ENCODE measurements at regions not wholly inside any gene's neighbourhood (a gene's known extent, or its start where the extent isn't known, plus 50 kb on each side); places are given as distances from the start of the nearest gene placed in this dataset.
A peak's percentile ranks its signal among the peaks of the same experiment; 100 is the strongest.
"Not testable (repeated sequence)": the region's sequence is repeated elsewhere in the genome, so short reads cannot be mapped to it uniquely, and the experiment has no call there.

GRCh38 chr17:77530591-77530990, 389.8 kb downstream of the SEC14L1 start:
- Histone ChIP-seq H3K27ac (ENCODE audit: low read depth) (no peak overlapping the region), H3K36me3 (ENCODE audit: insufficient read depth) (no peaks in the 10 kb centered on the region), H3K4me3 (ENCODE audit: low read depth, low read length) (no peak overlapping the region), H3K4me1 (ENCODE audit: insufficient read depth) (no peaks in the 10 kb centered on the region)
- 94% methylated on average over 12 of the region's 12 CpGs for WGBS
- no peak for DNase-seq (ENCODE audit: extremely low spot score)

GRCh38 chr17:77531002-77531401, 390.2 kb downstream of the SEC14L1 start:
- WGBS = 74% methylated on average over 6 of the region's 6 CpGs
- no peaks in the 10 kb centered on the region for H3K4me1 ChIP-seq (ENCODE audit: insufficient read depth)
- no peak for DNase-seq (ENCODE audit: extremely low spot score)

GRCh38 chr17:77531641-77532040, 390.9 kb downstream of the SEC14L1 start:
- WGBS = 91% methylated on average over 6 of the region's 6 CpGs
- Histone ChIP-seq H3K36me3 (ENCODE audit: insufficient read depth) (no peaks in the 10 kb centered on the region), H3K4me1 (ENCODE audit: insufficient read depth) (no peaks in the 10 kb centered on the region), H3K27ac (ENCODE audit: low read depth) (no peak overlapping the region), H3K4me3 (ENCODE audit: low read depth, low read length) (no peak overlapping the region)
- no peak for DNase-seq (ENCODE audit: extremely low spot score)

More at GRCh38 chr17:77531002-77531401, 390.2 kb downstream of the SEC14L1 start:
- Histone ChIP-seq H3K4me3 (ENCODE audit: low read depth, low read length) (no peak overlapping the region), H3K27ac (ENCODE audit: low read depth) (no peak overlapping the region), H3K36me3 (ENCODE audit: insufficient read depth) (no peaks in the 10 kb centered on the region)

GRCh38 chr17:77533697-77534096, 392.9 kb downstream of the SEC14L1 start:
- not testable (repeated sequence) for H3K4me3 ChIP-seq (ENCODE audit: low read depth, low read length); H3K4me1 ChIP-seq (ENCODE audit: insufficient read depth); DNase-seq (ENCODE audit: extremely low spot score); H3K36me3 ChIP-seq (ENCODE audit: insufficient read depth); H3K27ac ChIP-seq (ENCODE audit: low read depth)
- WGBS = 98% methylated on average over 6 of the region's 6 CpGs

GRCh38 chr17:77534137-77534536, 393.4 kb downstream of the SEC14L1 start:
- Histone ChIP-seq H3K4me1 (ENCODE audit: insufficient read depth) (no peaks in the 10 kb centered on the region), H3K27ac (ENCODE audit: low read depth) (no peak overlapping the region), H3K4me3 (ENCODE audit: low read depth, low read length) (no peak overlapping the region), H3K36me3 (ENCODE audit: insufficient read depth) (no peaks in the 10 kb centered on the region)
- DNase-seq (ENCODE audit: extremely low spot score) = no peak
- 93% methylated on average over 5 of the region's 5 CpGs for WGBS

GRCh38 chr17:77535435-77535834, 394.7 kb downstream of the SEC14L1 start:
- Histone ChIP-seq H3K4me1 (ENCODE audit: insufficient read depth) (no peaks in the 10 kb centered on the region), H3K27ac (ENCODE audit: low read depth) (peak overlapping the region; percentile 71), H3K4me3 (ENCODE audit: low read depth, low read length) (no peak overlapping the region), H3K36me3 (ENCODE audit: insufficient read depth) (no peaks in the 10 kb centered on the region)
- 32% methylated on average over 10 of the region's 10 CpGs for WGBS
- no peak for DNase-seq (ENCODE audit: extremely low spot score)

GRCh38 chr17:77535892-77536291, 395.1 kb downstream of the SEC14L1 start:
- Histone ChIP-seq H3K4me3 (ENCODE audit: low read depth, low read length) (no peak overlapping the region), H3K36me3 (ENCODE audit: insufficient read depth) (no peaks in the 10 kb centered on the region), H3K27ac (ENCODE audit: low read depth) (no peak overlapping the region), H3K4me1 (ENCODE audit: insufficient read depth) (no peaks in the 10 kb centered on the region)
- WGBS = 49% methylated on average over 6 of the region's 6 CpGs
- DNase-seq (ENCODE audit: extremely low spot score) = no peak

- no peaks in the 10 kb centered on the region for H3K36me3 ChIP-seq (ENCODE audit: insufficient read depth)
- no peak overlapping the region for H3K4me3 ChIP-seq (ENCODE audit: low read depth, low read length)
- 96% methylated on average over 7 of the region's 7 CpGs for WGBS
- no peak for DNase-seq (ENCODE audit: extremely low spot score)
- no peak overlapping the region for H3K27ac ChIP-seq (ENCODE audit: low read depth)
- no peaks in the 10 kb centered on the region for H3K4me1 ChIP-seq (ENCODE audit: insufficient read depth)
These were observed 396.8 kb downstream of the SEC14L1 start for GRCh38 chr17:77537566-77537965.

- H3K4me1 ChIP-seq (ENCODE audit: insufficient read depth) = no peaks in the 10 kb centered on the region
- no peak overlapping the region for H3K27ac ChIP-seq (ENCODE audit: low read depth)
- 82% methylated on average over 11 of the region's 11 CpGs for whole genome bisulfite sequencing
- no peak overlapping the region for H3K4me3 ChIP-seq (ENCODE audit: low read depth, low read length)
- no peaks in the 10 kb centered on the region for H3K36me3 ChIP-seq (ENCODE audit: insufficient read depth)
- DNase-seq (ENCODE audit: extremely low spot score) = no peak
These were observed 399.8 kb downstream of the SEC14L1 start for GRCh38 chr17:77540531-77540930.

GRCh38 chr17:77540975-77541374, 400.2 kb downstream of the SEC14L1 start:
- H3K4me1 ChIP-seq (ENCODE audit: insufficient read depth) = no peaks in the 10 kb centered on the region
- H3K36me3 ChIP-seq (ENCODE audit: insufficient read depth) = no peaks in the 10 kb centered on the region
- no peak overlapping the region for H3K4me3 ChIP-seq (ENCODE audit: low read depth, low read length)
- H3K27ac ChIP-seq (ENCODE audit: low read depth) = no peak overlapping the region
- WGBS = 80% methylated on average over 15 of the region's 15 CpGs
- no peak for DNase-seq (ENCODE audit: extremely low spot score)

- Histone ChIP-seq H3K36me3 (ENCODE audit: insufficient read depth) (no peaks in the 10 kb centered on the region), H3K4me3 (ENCODE audit: low read depth, low read length) (no peak overlapping the region), H3K27ac (ENCODE audit: low read depth) (no peak overlapping the region), H3K4me1 (ENCODE audit: insufficient read depth) (no peaks in the 10 kb centered on the region)
- DNase-seq (ENCODE audit: extremely low spot score) = no peak
- WGBS = 3% methylated on average over 1 of the region's 1 CpG
These were observed 401.2 kb downstream of the SEC14L1 start for GRCh38 chr17:77542011-77542410.

- H3K4me3 ChIP-seq (ENCODE audit: low read depth, low read length) = no peak overlapping the region
- peak; percentile 71 for DNase-seq (ENCODE audit: extremely low spot score)
- no peaks in the 10 kb centered on the region for H3K4me1 ChIP-seq (ENCODE audit: insufficient read depth)
- WGBS = 12% methylated on average over 13 of the region's 13 CpGs
- no peak overlapping the region for H3K27ac ChIP-seq (ENCODE audit: low read depth)
- H3K36me3 ChIP-seq (ENCODE audit: insufficient read depth) = no peaks in the 10 kb centered on the region
These were observed 402.1 kb downstream of the SEC14L1 start for GRCh38 chr17:77542551-77543490.

- Histone ChIP-seq H3K36me3 (ENCODE audit: insufficient read depth) (no peaks in the 10 kb centered on the region), H3K4me1 (ENCODE audit: insufficient read depth) (no peaks in the 10 kb centered on the region), H3K27ac (ENCODE audit: low read depth) (no peak overlapping the region), H3K4me3 (ENCODE audit: low read depth, low read length) (no peak overlapping the region)
- DNase-seq (ENCODE audit: extremely low spot score) = no peak
- 78% methylated on average over 15 of the region's 15 CpGs for WGBS
These were observed 403.0 kb downstream of the SEC14L1 start for GRCh38 chr17:77543801-77544200.

GRCh38 chr17:77544347-77545110, 403.8 kb downstream of the SEC14L1 start:
- Histone ChIP-seq H3K36me3 (ENCODE audit: insufficient read depth) (no peaks in the 10 kb centered on the region), H3K27ac (ENCODE audit: low read depth) (no peak overlapping the region), H3K4me1 (ENCODE audit: insufficient read depth) (no peaks in the 10 kb centered on the region), H3K4me3 (ENCODE audit: low read depth, low read length) (no peak overlapping the region)
- WGBS = 87% methylated on average over 13 of the region's 13 CpGs
- DNase-seq (ENCODE audit: extremely low spot score) = no peak
